GM20000 (cell line): ENCODE measurements at regions not wholly inside any gene's neighbourhood (a gene's known extent, or its start where the extent isn't known, plus 50 kb on each side); places are given as distances from the start of the nearest gene placed in this dataset.

ENCODE experiments used
- DNase-seq: peaks from one replicate; pipeline ENCODE4 v3.0.0; 2012; ENCODE audit warnings: low spot score
- CTCF ChIP-seq: IDR thresholded peaks from 2 replicates; pipeline ENCODE4 v1.5.1; 2012; ENCODE audit warnings: mild to moderate bottlenecking, control low read depth; ENCODE audit errors: extremely low read depth, missing control alignments

DNA sequence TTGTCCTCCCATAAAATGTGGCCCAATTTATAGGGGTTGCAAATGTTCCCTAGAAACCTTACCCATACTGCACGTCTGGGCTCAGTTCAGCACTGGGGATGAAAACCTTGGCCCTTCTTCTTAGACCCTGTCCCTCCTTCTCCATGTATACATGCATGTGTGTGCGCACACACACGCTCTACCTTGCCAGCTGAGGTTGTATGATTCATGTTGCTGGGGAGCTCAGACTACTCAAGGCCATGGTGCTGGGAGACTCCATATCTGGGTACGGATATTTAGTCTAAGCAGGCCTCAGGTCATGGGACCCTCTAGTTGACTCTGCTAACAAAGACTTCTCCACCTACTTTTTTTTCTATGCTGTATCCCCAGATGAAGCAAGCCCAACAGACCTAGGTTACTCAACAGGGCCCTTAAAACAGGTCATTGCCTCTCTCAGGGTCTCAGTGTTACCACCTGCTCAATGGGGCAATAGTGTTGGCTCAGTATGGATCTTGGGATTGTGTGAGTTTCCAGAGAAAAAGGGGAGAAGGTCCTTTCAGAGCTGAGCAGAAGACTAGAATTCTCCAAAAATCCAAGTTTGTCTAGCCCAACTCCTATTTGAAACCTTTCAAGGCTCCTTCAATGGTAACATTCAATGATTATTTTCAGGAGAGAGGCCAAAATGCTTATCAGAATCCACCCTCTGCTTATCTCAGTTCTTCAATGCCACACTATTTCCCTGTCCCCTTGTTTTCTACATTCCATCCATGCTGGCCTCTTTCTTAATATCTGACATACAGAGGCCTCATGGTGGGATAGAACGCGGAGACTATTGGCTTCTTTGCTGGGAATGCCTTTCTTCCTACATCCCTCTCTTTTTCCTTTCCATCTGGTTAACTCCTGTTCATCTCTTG, 123.6 kb upstream of the PITX1 start:
- no peak for DNase-seq
- TF ChIP-seq CTCF = no peak

DNA sequence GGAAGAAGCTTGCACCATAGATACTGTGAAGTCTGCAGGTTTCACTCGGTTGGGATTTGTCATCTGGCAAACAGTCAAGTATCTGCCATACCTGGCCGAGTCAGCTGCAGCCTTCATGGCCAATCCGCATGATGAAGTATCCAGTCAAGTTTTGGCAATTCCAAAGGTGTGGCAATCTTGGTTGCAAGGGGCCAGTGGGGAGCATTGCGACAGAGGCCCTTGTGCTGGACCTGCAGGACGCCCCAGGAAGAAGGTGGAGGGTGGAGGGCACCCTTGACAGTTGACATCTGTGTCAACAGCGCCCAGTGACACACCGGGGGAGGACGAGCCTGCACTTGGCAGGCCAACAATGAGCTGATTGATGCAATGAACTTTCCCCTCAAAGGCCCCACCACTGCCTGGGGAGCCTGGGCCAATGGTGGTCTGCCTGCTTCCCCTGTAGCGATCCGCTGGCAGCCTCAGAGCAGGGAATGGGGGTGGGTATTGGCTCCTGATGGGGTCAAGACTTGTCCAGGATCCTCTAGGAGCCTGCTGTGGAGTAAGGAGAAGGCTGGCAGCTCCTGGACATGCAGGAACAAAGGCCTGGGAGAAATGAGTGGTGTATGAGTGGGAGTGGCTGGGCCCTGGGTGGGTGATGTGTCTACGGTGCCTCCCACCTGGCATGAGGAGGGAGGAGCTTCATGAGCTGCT, 122.8 kb upstream of the PITX1 start:
- DNase-seq = no peak

GRCh38 chr5:135156337-135156714, 122.3 kb upstream of the PITX1 start:
- TF ChIP-seq CTCF = no peak
- DNase-seq = no peak

More for the DNA sequence above, 122.8 kb upstream of the PITX1 start:
- TF ChIP-seq CTCF = no peak

GRCh38 chr5:135155616-135156214, 121.7 kb upstream of the PITX1 start:
- no peak for DNase-seq
- no peak for TF ChIP-seq CTCF

- no peak for DNase-seq
- TF ChIP-seq CTCF = no peak
Measured at GRCh38 chr5:135154961-135155360, 120.9 kb upstream of the PITX1 start.

GRCh38 chr5:135154197-135154596, 120.2 kb upstream of the PITX1 start:
- TF ChIP-seq CTCF = no peak
- DNase-seq = no peak

GRCh38 chr5:135153661-135154060, 119.6 kb upstream of the PITX1 start:
- no peak for DNase-seq

More at GRCh38 chr5:135153661-135154060, 119.6 kb upstream of the PITX1 start:
- TF ChIP-seq CTCF = no peak
